ENCODE measurements at regions not wholly inside any gene's neighbourhood (a gene's known extent, or its start where the extent isn't known, plus 50 kb on each side); places are given as distances from the start of the nearest gene placed in this dataset.

DNA sequence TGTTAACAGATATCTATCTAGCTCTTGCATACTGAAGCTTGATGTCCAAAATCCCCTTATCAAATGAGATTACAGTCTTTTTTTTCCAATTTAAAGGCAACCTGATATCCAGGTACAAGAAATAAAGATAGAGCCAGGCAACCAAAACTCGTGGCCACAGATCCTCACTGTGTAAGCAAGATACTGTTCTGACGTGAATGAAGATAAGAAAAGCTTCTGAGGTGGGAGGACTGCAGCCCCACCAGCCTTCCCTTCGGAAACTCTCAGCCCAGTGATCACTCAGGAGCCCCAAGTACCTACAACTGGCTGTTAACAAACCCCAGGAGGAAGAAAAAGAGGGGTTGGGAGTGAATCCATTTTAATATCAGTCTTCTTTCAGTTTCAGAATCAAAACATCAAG lies 191.6 kb downstream of the EFNB2 start:
- CTCF ChIA-PET, result no interaction called here
- DNase-seq (ENCODE audit: extremely low spot score), result no peak
- POLR2A ChIA-PET, result no interaction called here
- TF ChIP-seq CTCF (IDR thresholded peaks at IDR 0.05; ENCODE audit: control extremely low read depth, extremely low read depth, low read depth, missing control alignments), result no peak

GRCh38 chr13:106340249-106340648 lies 195.2 kb downstream of the EFNB2 start:
- ChIA-PET CTCF (no interaction called here), POLR2A (no interaction called here)
- no peak for DNase-seq (ENCODE audit: extremely low spot score)
- TF ChIP-seq CTCF (IDR thresholded peaks at IDR 0.05; ENCODE audit: control extremely low read depth, extremely low read depth, low read depth, missing control alignments), result no peak

DNA sequence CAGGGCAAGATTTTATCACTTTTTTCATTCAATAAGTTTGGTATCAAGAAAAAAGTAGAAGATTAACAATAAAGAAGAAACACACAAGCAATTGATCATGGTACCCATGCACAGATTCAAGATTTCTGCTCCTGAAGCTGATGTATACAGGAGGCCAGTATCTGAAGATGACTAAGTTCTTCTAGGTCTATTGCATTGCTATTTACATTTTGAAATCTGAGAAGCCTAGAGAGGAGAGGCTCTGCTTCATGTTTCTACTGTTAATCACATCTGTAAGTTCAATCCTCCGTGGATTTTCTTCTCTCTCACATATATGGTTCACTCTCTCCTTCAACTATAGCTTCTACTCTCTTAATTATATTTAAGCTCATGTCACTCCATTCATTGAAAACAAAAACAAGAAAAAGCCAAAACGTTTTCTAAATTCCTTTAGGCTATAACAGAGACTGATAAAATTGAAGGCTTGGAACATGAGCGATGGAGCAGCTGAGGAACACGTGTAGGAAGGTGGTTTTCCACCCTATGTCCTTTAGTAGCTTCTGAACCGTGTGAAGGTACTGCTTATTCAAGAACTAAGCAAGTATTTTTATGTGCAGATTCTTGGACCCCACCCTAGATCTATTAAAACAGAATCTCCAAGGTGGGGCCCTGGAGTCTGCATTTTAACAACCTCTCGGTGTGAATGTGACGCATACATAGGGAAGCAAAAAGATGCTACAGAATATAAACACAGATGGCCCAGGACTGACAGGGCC lies 198.2 kb downstream of the EFNB2 start:
- CTCF ChIA-PET, result interaction anchor here (0.7 kb wide), 1 partner anchor 11 kb away, joined by 3 read pairs; no protein-coding TSS in a partner anchor
- TF ChIP-seq CTCF (IDR thresholded peaks at IDR 0.05; ENCODE audit: control extremely low read depth, extremely low read depth, low read depth, missing control alignments), result no peak
- POLR2A ChIA-PET, result interaction anchor here (0.5 kb wide), 1 partner anchor 298 kb away, joined by 3 read pairs; no protein-coding TSS in a partner anchor
- DNase-seq (ENCODE audit: extremely low spot score), result no peak

DNA sequence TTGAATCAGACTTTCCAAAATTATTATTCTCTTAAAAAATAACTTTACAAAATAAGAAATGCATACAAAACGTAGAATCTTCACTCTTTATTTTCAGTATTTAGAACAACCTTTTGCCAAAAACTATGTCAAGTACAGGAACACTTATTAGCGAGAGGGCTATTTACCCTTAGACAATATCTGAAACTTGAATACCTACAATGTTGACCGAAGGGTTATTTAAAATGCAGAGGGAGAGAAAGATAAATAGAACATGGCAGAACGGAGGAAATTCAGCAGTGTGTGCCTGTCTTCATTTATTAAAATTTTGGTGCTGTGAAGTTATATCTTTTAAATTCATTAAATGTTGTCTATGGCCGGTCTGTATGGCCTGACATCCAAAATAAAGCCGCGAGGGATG lies 198.8 kb downstream of the EFNB2 start:
- ChIA-PET POLR2A (interaction anchor here (0.5 kb wide), 1 partner anchor 297 kb away, joined by 3 read pairs; no protein-coding TSS in a partner anchor), CTCF (no interaction called here)
- no peak for DNase-seq (ENCODE audit: extremely low spot score)
- TF ChIP-seq CTCF (IDR thresholded peaks at IDR 0.05; ENCODE audit: control extremely low read depth, extremely low read depth, low read depth, missing control alignments), result no peak

- TF ChIP-seq CTCF (IDR thresholded peaks at IDR 0.05; ENCODE audit: control extremely low read depth, extremely low read depth, low read depth, missing control alignments), result no peak
- ChIA-PET POLR2A (no interaction called here), CTCF (no interaction called here)
Measured at GRCh38 chr13:106332621-106333020, 202.8 kb downstream of the EFNB2 start.

DNA sequence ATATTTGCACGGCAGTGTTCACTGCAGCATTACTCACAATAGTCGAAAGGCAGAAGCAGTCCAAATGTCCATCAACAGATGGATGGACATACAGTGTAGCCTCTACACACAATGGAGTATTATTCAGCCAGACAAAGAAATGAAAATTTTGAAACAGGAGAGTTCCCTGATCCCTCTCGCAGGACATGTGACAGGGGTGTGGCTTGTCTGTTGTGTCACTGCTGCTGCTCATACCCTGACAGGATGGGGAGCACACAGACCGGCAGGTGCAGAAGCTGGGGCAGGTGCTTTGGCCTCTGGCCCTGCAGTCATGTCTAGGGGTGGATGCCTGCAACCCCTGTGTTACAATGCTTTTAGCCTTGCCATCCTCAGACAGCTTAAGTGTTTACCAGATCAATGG lies 204.3 kb downstream of the EFNB2 start:
- POLR2A ChIA-PET, result no interaction called here
- no peak for TF ChIP-seq CTCF (IDR thresholded peaks at IDR 0.05; ENCODE audit: control extremely low read depth, extremely low read depth, low read depth, missing control alignments)
- DNase-seq (ENCODE audit: extremely low spot score), result no peak
- CTCF ChIA-PET, result no interaction called here

More at GRCh38 chr13:106332621-106333020, 202.8 kb downstream of the EFNB2 start:
- no peak for DNase-seq (ENCODE audit: extremely low spot score)
